DMS114 treated with DMSO at 0.1 percent for 48 hours (cell line): ENCODE measurements at regions not wholly inside any gene's neighbourhood (a gene's known extent, or its start where the extent isn't known, plus 50 kb on each side); places are given as distances from the start of the nearest gene placed in this dataset.
"Not testable (repeated sequence)": the region's sequence is repeated elsewhere in the genome, so short reads cannot be mapped to it uniquely, and the experiment has no call there.

ENCODE experiments used
- DNase-seq: peaks from one replicate; lab custom pipeline; 2025; ENCODE audit not compliant: unreplicated experiment; lab: John Stamatoyannopoulos, UW

DNA sequence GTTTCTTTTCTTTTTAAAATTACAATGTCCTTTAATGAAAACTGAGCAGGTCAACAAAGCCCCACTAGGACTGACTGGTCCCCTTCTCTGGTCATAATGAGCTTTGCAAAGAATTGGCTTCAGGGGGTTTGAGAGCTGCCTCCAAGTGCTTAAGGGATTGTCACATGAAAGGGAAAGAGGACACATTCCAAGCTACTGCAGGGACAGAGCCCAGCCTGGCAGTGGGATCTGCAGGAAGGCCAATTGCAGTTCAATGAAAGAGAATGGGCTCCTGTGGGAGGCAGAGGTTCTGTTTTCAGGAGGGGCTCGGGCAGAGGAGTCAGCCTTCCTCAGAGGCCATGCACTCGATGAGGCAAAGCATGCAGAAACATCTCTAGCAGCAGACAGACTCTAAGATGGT lies 84.1 kb upstream of the ACKR3 start:
- DNase-seq: no peak

DNA sequence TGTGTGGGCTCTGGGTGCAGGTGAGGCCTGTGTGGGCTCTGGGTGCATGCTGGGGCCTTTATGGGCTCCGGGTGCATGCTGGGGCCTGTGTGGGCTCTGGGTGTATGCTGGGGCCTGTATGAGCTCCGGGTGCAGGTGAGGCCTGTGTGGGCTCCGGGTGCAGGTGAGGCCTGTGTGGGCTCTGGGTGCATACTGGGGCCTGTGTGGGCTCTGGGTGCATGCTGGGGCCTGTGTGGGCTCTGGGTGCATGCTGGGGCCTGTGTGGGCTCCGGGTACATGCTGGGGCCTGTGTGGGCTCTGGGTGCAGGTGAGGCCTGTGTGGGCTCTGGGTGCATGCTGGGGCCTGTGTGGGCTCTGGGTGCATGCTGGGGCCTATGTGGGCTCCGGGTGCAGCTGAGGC lies 80.5 kb upstream of the ACKR3 start:
- not testable (repeated sequence) for DNase-seq

DNA sequence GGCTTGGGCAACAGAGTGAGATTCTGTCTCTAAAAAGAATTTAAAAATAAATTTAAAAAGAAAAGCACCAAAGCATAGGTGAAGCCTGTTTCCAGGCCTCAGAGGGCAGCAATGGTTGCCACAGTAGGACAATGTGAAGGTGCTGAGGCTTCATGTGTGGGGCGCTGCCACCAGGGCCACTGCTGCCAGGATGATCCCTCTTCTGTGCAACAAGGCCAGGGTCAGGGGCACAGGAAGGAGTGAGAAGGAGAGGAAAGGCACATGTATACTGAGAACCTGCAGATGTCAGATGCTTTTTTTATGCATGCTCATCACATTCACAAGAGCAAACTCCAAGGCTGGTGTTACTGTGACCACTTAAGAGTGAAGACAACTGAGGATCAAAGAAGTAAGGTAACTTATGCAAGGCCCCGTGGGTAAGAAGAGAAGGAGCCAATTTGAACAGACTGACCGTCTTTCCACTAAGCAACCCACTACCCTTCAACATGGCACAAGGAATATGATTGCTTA lies 79.7 kb upstream of the ACKR3 start:
- DNase-seq: no peak

DNA sequence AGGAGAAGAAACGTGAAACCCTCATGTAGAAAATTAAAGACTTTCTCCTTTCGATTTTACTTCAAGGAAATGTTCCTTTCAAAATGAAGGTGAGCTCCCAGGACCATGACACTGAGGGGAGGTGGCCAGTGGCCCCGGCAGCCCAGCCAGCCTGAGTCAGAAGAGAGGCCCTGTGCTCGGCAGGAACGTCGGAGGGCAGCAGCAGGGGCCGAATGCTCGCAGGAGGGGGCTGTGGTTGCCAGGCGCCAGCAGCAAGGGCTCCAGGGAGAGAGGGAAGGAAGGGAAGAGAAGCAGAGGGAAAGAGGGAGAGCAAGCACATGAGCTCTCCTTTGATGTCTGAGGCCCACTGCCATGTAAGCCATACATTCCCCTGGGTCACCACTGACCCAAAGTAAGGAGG lies 73.3 kb upstream of the ACKR3 start:
- no peak for DNase-seq

DNA sequence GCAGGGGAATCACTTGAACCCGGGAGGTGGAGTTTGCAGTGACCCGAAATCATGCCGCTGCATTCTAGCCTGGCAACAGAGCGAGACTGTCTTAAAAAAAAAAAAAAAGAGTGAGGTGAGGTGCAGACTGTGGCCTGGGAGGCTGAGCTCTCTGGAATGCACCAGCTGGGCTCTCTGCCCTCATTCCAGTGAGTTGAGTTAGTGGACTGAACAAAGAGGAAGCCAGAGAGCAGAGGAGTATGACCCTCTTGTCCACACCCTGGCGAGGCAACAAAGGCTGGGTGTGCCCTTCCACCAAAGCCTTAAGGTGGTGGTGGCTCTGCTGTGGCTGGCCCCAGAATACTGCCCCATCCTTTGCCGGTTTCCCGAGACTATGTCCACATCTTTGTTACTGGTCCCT lies 71.3 kb upstream of the ACKR3 start:
- no peak for DNase-seq

DNA sequence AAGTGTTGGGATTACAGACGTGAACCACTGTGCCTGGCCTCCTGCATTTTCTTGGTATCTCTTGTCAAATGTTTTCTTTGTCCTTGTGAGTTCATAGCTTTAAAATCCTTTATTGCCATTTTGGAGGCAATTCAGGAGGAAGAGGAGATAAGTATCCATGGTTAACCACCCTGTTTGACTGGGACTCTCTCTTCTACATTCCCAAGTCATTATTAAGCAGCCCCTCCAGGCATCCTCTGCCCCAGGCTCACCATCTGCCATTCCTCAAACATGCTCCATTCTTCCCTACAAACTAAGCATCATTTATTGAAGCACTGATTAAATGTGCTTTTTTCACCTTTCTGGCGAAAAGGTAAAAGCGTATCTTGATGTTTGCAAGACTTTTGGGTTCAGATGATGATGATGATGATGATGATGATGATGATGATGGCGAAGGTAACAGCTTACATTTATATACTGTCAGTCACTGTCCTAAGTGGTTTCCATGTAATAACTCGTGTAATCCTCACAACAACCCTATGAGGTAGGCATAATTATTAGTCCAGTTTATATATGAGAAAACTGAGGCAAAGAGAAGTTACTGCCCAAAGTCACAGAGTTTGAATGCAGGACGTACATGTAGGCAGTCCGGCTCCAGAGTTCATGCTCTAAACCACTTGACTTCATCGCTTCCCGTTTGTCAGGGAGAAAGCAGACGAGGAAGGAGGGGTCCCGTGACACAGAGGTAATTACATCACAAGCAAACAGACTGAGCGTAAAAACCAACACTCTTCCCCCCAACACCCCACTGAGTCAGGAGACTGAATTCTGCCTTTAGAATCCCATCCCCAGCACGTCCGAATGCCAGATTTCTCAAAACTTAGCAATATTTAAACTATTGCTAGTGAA lies 69.7 kb upstream of the ACKR3 start:
- DNase-seq: no peak

DNA sequence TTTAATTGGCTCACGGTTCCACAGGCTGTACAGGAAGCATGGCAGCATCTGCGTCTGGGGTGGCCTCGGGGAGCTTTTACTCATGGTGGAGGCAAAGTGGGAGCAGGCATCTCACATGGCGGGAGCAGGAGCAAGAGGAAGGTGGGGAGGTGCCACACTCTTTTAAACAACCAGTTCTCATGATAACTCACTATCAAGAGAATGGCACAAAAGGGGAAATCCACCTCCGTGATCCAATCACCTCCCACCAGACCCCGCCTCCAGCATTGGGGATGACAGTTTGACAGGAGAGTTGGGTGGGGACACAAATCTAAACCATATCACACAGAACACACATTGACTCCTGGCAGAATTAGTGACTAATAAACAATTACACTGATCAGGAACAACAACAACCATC lies 68.6 kb upstream of the ACKR3 start:
- no peak for DNase-seq

DNA sequence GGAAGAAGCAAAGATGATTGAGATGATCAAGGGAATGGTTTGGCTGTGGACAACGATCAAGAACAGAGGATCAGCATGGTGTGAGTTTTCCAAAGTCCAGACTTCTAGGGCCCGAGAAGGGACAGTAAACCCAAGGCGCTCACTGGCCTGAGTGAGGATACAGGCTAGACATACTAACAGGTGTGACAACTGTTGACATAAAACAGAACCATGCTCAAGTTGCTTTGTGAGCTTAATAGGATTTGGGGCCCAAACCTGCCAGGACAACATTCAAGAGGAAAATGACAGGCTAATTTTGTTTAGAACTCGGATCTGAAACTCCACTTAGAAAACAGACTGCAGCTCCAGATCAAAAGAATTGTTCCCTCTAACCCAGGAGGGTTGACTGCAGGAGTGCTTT lies 68.1 kb upstream of the ACKR3 start:
- no peak for DNase-seq

DNA sequence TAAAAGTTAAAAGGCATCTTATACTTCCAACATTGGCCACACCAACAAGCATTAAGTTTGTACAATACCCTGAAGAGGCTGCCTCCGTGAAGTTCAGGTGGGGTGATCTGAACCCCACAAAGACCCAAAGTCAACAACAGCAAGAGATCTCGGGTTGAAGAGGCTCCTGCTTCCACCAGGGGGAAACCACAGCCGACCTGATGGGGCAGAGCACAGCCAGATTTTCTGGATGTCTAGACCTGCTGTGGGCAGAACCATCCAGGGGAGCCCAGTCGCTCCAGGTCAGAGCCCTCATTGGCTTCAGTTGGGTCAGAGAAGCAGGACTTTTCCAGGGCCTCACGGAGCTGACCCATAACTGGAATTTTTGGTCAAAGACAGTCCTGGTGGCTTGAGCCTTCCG lies 66.5 kb upstream of the ACKR3 start:
- DNase-seq: no peak

DNA sequence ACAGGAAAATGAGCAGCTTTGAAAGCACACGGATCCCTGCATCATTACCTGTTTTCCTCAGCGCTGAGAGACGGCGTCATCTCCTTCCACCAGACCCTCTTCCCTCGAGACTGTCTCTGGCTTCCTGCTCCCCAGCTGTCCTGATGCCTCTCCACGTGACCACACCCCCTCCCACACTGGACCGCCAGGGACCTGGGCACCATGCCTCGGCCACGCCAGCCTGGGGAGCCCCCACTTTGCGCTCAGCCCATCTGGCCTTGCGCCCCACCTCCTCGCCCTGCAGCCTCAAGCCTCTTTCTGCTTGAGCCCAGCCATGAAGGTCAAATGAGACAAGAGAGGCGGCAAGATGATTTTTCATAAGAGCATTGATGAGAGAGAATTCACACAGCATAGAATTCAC lies 66.0 kb upstream of the ACKR3 start:
- no peak for DNase-seq

DNA sequence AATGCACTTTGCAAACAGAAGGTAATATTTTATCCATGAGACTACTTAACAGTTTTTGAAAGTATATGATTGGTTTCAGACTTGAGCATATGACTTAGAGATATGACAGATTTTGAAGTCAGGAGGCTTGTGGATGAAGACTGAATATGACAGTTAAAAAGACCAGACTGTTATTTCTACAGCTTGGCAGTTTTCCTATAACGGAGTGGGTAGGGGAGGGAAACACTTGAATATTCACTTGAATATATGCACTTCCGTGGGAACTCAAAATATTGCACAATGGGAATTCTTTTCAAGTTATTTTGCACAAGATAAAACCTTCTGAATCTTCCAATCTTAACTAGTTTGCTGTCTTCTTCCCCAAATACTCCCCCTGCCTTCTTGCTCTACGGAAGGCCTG lies 64.6 kb upstream of the ACKR3 start:
- no peak for DNase-seq

DNA sequence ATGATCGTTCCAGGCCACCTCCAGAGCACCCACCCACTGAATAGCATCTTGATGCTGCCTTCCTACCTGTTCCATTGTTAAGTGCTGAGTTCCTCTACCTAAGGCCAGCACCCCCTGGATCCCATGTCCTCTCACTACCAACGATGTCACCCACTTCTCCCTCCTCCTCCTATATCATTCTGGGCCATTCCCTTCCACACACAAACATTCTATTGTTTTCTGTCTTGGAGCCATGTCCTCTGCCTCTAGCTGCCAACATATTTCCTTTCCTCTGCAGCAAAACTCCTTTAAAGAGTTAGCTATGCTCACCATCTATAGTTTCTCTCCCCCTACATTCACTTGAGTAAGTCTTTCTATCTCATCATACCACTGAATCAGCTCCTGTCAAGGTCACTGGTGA lies 64.0 kb upstream of the ACKR3 start:
- DNase-seq: no peak

DNA sequence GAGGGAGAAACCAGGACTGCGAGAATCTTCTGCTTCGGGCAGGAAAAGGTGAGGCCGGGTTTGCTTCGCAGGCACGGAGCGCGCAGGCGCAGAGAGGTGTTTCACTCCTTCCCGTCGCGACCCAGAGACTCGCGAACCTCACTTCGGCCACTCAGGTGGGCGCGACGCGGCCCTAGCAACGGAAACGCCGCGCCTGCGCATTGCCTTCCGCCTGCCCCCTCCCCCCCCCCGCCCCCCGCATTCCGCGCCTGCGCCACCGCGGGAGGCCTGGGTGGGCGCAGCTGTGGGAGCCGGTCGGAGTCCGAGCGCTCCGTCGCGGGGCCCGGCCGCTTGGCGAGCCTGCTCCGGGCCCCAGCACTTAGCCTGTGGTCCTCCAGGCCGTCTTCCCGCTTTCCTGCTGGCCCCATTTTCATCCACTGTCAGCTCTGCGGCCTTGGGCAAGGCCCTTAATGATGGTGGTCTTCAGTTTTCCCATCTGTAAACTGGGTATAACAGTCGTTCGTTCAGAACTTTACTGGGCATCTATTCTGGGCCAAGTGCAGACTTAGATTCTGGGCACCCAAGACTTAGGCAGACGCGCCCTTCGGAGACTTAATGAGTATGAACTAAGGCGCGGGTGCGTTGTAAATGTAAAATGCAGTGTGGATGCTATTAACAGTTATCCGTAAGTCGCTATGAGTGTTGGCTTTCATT lies 62.1 kb upstream of the ACKR3 start:
- DNase-seq: peak; percentile 27

DNA sequence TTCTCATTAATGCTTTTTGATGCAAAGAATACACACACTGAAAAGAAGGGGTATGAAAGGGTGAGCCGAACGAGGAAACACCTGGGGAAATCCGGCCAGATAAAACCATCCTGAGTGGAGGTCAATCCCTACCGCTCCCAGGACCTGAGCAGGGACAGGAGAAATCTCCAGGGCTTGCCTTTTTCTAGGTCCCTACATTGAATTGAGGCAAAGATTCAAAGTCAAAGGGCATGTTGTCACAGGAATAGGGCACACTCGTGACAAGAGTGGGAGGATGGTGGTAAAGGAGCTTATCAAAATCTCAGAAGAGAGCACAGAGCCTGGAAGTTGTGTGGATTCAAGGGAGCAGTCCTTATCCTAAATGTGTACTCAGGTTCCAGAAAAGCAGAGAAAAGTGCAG lies 61.2 kb upstream of the ACKR3 start:
- no peak for DNase-seq

DNA sequence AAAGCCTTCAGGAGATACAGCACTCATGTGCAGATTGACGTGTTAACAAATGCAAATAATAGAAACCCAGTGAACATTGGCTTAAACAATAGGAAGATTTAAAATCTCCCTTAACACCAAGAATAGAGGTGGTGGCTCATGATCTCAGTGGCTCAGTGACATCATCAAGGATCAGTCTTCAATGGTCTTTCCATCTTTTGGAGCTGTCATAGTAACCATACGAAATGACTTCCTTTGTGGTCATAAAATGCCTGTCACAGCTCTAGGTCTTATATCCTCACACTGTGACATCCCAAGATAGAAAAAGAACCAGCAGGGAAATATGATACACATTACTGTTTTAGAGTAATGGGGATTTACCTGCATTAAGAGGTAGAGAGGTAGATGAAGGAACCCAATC lies 59.6 kb upstream of the ACKR3 start:
- DNase-seq: no peak

DNA sequence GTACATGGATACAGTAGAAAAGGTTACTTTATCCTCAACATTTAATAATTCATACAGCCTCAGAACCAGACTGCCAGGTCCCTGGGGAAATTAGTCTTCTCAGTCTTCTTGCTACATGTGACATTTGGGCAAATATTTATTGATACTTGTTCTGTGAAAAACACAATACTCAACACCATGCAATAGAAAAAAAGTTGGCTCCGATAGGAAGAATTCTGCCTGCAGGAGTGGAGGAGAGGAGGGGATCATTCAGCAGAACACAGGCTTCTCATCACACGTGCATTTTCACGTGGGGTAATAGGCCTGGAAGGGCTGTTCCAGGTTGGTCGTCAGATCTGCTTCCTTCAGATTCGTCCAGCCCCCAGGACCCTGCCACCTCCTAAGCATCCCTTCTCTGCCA lies 58.4 kb upstream of the ACKR3 start:
- no peak for DNase-seq

DNA sequence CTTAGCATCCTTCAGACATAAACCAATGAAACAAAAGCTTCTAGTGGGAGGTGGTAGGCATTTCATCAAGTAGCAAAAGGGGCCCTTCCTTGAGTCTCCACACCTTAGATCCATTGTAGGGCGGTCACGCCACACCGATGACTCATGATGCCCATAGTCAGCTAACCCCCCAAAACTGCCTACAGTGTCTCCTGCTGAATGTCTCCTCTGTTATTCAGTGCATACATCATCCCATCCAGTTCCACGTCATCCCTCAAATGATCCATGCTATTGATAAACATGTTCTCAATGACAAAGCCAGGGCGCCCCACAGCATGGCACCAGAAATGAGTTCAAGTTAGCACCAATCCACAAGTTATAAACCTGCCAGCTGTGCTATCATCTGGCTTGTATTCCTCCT lies 57.4 kb upstream of the ACKR3 start:
- no peak for DNase-seq

DNA sequence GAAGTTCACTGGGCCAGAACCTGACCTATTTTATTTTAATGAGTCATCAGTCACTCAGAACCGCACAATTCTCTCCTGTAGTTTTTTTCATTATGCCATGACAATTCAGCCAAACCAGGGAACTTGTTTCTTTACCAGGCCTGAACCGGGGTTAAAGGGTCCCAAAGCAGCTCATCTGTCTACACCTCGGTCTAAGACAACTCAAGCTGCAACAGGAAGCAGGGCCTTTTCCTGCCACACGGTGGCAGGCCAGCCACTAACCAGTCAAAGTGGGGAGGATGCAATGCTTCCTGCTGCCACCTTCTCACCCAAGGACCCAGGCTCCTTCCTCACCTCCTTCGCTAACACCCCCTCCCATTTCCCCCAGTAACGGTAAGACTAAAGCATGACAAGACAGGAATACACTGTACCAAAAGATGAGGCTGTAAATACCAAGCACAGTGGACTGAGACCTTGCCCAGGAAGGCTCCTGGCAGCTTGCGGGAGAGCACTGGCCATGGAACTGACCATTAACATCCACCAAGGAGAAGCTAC lies 56.7 kb upstream of the ACKR3 start:
- peak; percentile 4 for DNase-seq

DNA sequence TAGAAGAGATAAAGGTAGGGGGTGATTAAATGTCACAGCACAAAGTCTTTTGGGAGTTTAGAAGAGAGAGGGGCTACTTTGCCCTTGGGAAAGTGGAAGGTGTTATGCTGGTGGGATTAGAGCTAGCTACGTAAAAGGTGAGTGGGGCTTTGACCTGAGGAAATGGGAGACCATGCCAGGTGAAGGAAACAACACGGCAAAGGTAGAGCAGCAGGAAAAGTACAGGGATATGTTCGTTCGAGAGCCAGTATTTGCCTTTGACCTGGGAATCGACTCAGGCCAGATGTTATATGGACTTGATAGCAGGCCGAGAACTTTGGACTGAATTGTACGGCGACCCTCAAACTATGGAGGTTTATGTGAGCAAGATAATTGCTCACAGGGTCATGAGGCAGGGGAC lies 55.7 kb upstream of the ACKR3 start:
- DNase-seq: no peak

DNA sequence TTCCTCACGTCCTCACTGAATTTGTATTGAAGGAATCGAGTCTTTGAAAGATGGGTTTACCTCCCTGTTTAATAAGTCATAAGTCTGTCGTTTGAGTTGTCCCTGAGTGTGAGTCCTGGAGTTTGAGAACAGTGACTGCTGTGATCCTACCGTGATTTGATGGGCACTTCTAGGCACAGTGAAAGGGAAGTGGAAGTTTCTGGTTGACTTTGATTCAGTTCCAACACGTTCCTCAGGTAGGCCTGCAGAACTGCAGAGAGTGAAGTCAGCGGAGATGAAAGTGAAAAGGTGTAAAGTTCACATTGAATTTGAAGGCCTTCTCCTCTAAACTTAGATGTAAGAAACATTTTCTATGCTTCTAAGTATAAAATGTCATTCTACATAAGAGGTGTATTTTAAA lies 52.9 kb upstream of the ACKR3 start:
- DNase-seq: no peak

DNA sequence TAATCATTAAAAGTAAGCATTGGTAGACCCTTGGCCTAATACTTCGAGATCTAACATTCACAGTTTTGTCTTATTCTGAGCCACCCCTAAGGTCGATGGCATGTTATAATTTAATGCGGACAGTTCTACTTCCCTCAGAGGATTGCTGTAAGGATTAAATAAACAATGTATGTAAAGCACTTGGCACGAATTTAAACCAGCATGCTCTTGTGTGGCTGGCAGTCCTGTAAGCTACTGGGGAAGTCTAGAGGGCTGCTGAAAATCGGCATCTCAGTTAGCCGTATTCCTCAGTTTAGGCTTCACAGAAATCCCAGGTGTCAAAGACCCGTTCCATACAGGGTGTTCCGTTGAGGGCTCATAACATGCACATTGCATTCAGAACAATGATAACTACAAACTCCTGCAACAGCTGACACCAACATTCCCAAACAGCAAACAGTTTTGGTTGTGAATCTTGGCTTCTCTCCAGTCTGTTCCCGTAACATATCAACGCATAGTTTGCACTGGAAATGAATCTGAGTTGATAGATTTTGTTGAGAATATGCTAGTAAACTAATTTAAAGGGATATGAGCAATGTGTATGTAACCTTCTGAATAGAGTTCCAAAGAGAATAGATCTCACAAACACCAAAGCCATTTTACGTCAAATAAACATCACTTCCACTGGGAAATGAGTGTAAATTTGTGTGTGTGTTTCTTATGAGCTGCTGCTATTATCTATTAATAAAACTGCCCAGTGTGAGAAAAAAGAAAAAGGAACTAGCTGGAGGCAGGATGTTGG lies 52.2 kb upstream of the ACKR3 start:
- no peak for DNase-seq
